Caco-2 (cell line): ENCODE measurements at regions not wholly inside any gene's neighbourhood (a gene's known extent, or its start where the extent isn't known, plus 50 kb on each side); places are given as distances from the start of the nearest gene placed in this dataset.

ENCODE experiments used
- BruUV-seq: library from RNA; stranded (reverse); fragments of 400-500 nt; replicated peaks from 2 replicates; lab custom pipeline; 2021; lab: Mats Ljungman, UMichigan
- CTCF ChIA-PET: fragments of 300-600 bp; sonication (Branson Sonifier 250); formaldehyde crosslinking; loops from one replicate; lab custom pipeline; 2022; ENCODE audit warnings: antibody characterized with exemption; lab: Charles Lee
- POLR2A ChIA-PET: fragments of 300-600 bp; sonication (Branson Sonifier 250); formaldehyde crosslinking; loops from one replicate; lab custom pipeline; 2022; ENCODE audit warnings: antibody characterized with exemption; lab: Charles Lee
- DNase-seq, 2 experiments: peaks; one replicate each; pipeline versions ENCODE4 v3.0.0 to v3.0.0-alpha.2; 2020 to 2022
- H3K27me3 ChIP-seq: replicated peaks from 2 replicates; pipeline ENCODE4 v1.6.0; 2011; ENCODE audit warnings: low read length; ENCODE audit not compliant: control insufficient read depth, insufficient read depth
- H3K36me3 ChIP-seq: 2 replicates; pipeline ENCODE4 v1.5.1; 2011; ENCODE audit warnings: low read length; ENCODE audit not compliant: control insufficient read depth, insufficient read depth
- H3K4me1 ChIP-seq: fragments of 250-450 bp; sonication (Bioruptor Pico); 2 replicates; pipeline ENCODE4 v1.5.1; 2020; ENCODE audit warnings: mild to moderate bottlenecking
- H3K4me3 ChIP-seq: 2 replicates; pipeline ENCODE4 v1.5.1; 2011; ENCODE audit warnings: low read depth, mild to moderate bottlenecking, control low read depth, low read length
- H3K9me3 ChIP-seq: fragments of 250-450 bp; sonication (Bioruptor Pico); 2 replicates; pipeline ENCODE4 v1.5.1; 2020; ENCODE audit warnings: mild to moderate bottlenecking, moderate library complexity
- H3K27ac Mint-ChIP-seq: one replicate; pipeline ENCODE4 v1.8.0; 2022; ENCODE audit warnings: mixed read lengths; ENCODE audit not compliant: unreplicated experiment
- H3K27me3 Mint-ChIP-seq: one replicate; pipeline ENCODE4 v1.8.0; 2022; ENCODE audit warnings: mixed read lengths; ENCODE audit not compliant: insufficient read depth, unreplicated experiment
- H3K36me3 Mint-ChIP-seq: one replicate; pipeline ENCODE4 v1.8.0; 2022; ENCODE audit warnings: mild to moderate bottlenecking, mixed read lengths; ENCODE audit not compliant: insufficient read depth, unreplicated experiment
- H3K4me1 Mint-ChIP-seq: one replicate; pipeline ENCODE4 v1.8.0; 2022; ENCODE audit warnings: low read depth, mixed read lengths; ENCODE audit not compliant: unreplicated experiment
- H3K4me3 Mint-ChIP-seq: one replicate; pipeline ENCODE4 v1.8.0; 2022; ENCODE audit warnings: mild to moderate bottlenecking, moderate library complexity, mixed read lengths; ENCODE audit not compliant: unreplicated experiment
- H3K9me3 Mint-ChIP-seq: one replicate; pipeline ENCODE4 v1.8.0; 2022; ENCODE audit warnings: mixed read lengths; ENCODE audit not compliant: unreplicated experiment
- intact Hi-C: fragments of 100-400 bp; cut with micrococcal nuclease; formaldehyde crosslinking; loops from one replicate; pipeline ENCODE4 v1.10.0; 2022; ENCODE audit not compliant: unreplicated experiment
- TF ChIP-seq, protein P1 (sequence below), 2 experiments: fragments of 200-600 bp in 1 of 2; IDR thresholded peaks; 1 replicate in 1 of 2; 2 replicates in 1 of 2; pipeline versions ENCODE4 v1.5.1 to v1.8.0; 2011 to 2022; ENCODE audit warnings: antibody characterized with exemption in 1 of 2, control low read depth in 1 of 2, inconsistent platforms in 1 of 2, low read depth in 1 of 2, low read length in 1 of 2, mild to moderate bottlenecking in 1 of 2, moderate library complexity in 1 of 2; ENCODE audit not compliant: insufficient read depth in 1 of 2, severe bottlenecking in 1 of 2, unreplicated experiment in 1 of 2

GRCh38 chr9:126107693-126108092 lies 218.9 kb upstream of the MVB12B start:
- no TSS peak for BruUV-seq
- POLR2A ChIA-PET, result no interaction called here
- Mint-ChIP-seq H3K36me3 (no peaks in the 10 kb centered on the region), H3K9me3 (peaks cover 8% of the 10 kb centered on the region), H3K27ac (no peak overlapping the region), H3K4me3 (no peak overlapping the region), H3K27me3 (peaks cover 11% of the 10 kb centered on the region), H3K4me1 (peaks cover 6% of the 10 kb centered on the region)
- no peak for DNase-seq
- CTCF ChIA-PET, result no interaction called here
- Histone ChIP-seq H3K27me3 (no peaks in the 10 kb centered on the region), H3K36me3 (no peaks in the 10 kb centered on the region), H3K4me3 (no peak overlapping the region), H3K4me1 (no peaks in the 10 kb centered on the region), H3K9me3 (no peaks in the 10 kb centered on the region)
- TF ChIP-seq, protein P1, sequence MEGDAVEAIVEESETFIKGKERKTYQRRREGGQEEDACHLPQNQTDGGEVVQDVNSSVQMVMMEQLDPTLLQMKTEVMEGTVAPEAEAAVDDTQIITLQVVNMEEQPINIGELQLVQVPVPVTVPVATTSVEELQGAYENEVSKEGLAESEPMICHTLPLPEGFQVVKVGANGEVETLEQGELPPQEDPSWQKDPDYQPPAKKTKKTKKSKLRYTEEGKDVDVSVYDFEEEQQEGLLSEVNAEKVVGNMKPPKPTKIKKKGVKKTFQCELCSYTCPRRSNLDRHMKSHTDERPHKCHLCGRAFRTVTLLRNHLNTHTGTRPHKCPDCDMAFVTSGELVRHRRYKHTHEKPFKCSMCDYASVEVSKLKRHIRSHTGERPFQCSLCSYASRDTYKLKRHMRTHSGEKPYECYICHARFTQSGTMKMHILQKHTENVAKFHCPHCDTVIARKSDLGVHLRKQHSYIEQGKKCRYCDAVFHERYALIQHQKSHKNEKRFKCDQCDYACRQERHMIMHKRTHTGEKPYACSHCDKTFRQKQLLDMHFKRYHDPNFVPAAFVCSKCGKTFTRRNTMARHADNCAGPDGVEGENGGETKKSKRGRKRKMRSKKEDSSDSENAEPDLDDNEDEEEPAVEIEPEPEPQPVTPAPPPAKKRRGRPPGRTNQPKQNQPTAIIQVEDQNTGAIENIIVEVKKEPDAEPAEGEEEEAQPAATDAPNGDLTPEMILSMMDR (IDR thresholded peaks at IDR 0.05; ENCODE audit: insufficient read depth in 1 of 2, low read depth in 1 of 2, low read length in 1 of 2, severe bottlenecking in 1 of 2, unreplicated experiment in 1 of 2), result no peak
- intact Hi-C loops, result no loop called here

- POLR2A ChIA-PET, result no interaction called here
- H3K27me3 Mint-ChIP-seq, result peaks cover 11% of the 10 kb centered on the region
- TF ChIP-seq, protein P1 (IDR thresholded peaks at IDR 0.05; ENCODE audit: insufficient read depth in 1 of 2, low read depth in 1 of 2, low read length in 1 of 2, severe bottlenecking in 1 of 2, unreplicated experiment in 1 of 2), result no peak
These were observed 218.4 kb upstream of the MVB12B start for GRCh38 chr9:126108240-126108639.

GRCh38 chr9:126109575-126109974 lies 217.1 kb upstream of the MVB12B start:
- no TSS peak for BruUV-seq
- intact Hi-C loops, result no loop called here
- Mint-ChIP-seq H3K4me1 (no peaks in the 10 kb centered on the region), H3K27ac (no peak overlapping the region), H3K9me3 (no peaks in the 10 kb centered on the region), H3K4me3 (no peak overlapping the region), H3K36me3 (no peaks in the 10 kb centered on the region), H3K27me3 (peaks cover 15% of the 10 kb centered on the region)
- POLR2A ChIA-PET, result no interaction called here
- H3K4me1 ChIP-seq, result no peaks in the 10 kb centered on the region
- H3K9me3 ChIP-seq, result no peaks in the 10 kb centered on the region
- peak in 1 of 2 experiments; percentile 14 for DNase-seq
- no peak overlapping the region for H3K4me3 ChIP-seq
- CTCF ChIA-PET, result no interaction called here
- TF ChIP-seq, protein P1 (IDR thresholded peaks at IDR 0.05; ENCODE audit: insufficient read depth in 1 of 2, low read depth in 1 of 2, low read length in 1 of 2, severe bottlenecking in 1 of 2, unreplicated experiment in 1 of 2), result no peak
- H3K36me3 ChIP-seq, result no peaks in the 10 kb centered on the region
- H3K27me3 ChIP-seq, result no peaks in the 10 kb centered on the region; the same call in 1 of the 2 replicates

More at GRCh38 chr9:126108240-126108639, 218.4 kb upstream of the MVB12B start:
- Histone ChIP-seq H3K4me3 (no peak overlapping the region), H3K4me1 (no peaks in the 10 kb centered on the region), H3K36me3 (no peaks in the 10 kb centered on the region), H3K9me3 (no peaks in the 10 kb centered on the region), H3K27me3 (no peaks in the 10 kb centered on the region)
- intact Hi-C loops, result no loop called here
- DNase-seq, result peak in 1 of 2 experiments; percentile 61
- CTCF ChIA-PET, result no interaction called here
- Mint-ChIP-seq H3K36me3 (no peaks in the 10 kb centered on the region), H3K4me1 (peaks cover 2% of the 10 kb centered on the region), H3K4me3 (no peak overlapping the region), H3K27ac (no peak overlapping the region), H3K9me3 (peaks cover 3% of the 10 kb centered on the region)
- BruUV-seq, result no TSS peak
